NOMO-1 treated with dmso at 0.1 percent for 144 hours (cell line): ENCODE measurements at regions not wholly inside any gene's neighbourhood (a gene's known extent, or its start where the extent isn't known, plus 50 kb on each side); places are given as distances from the start of the nearest gene placed in this dataset.

Experiments used
- DNase-seq: peaks from one replicate; lab custom pipeline; 2025; ENCODE audit not compliant: unreplicated experiment; lab: John Stamatoyannopoulos, UW

DNA sequence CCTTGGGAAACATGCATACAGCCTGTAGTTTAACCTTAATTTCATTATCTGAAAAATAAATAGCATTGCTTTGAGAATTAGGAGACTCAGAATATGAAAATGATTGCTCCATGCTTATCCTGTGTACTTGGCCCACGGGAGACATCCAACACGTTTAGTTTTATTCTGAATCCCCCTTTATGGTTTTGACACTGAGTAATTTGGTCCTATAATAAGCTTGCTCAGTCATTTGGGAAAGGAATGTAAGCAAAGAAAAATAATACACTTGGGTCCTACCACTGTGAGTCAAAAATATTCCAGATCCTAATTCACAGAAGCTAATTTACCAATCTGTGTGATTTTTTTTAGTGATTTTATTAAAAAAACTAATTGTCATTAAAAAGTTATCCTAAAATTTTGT, 557.3 kb downstream of the USP25 start:
- DNase-seq: no peak

GRCh38 chr21:16291296-16291695, 561.5 kb downstream of the USP25 start:
- no peak for DNase-seq

DNA sequence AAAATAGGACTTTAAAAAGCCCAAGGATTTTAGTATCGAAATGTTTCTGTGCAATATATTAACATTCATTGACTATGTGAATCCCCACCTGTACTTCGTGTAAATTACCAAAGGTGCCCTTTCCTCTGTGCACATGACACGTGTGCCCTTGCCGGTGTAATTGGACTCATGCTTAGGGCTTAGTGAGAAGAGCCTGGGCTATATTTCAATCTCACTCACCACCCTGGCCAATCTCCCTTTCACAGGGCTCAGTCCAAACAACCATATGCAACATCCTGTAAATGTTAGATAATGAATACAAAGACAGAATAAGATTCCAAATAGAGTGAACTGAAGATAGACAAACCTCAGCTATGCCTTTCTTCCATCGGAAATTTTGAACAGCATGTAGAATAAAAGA, 564.3 kb downstream of the USP25 start:
- DNase-seq: no peak

DNA sequence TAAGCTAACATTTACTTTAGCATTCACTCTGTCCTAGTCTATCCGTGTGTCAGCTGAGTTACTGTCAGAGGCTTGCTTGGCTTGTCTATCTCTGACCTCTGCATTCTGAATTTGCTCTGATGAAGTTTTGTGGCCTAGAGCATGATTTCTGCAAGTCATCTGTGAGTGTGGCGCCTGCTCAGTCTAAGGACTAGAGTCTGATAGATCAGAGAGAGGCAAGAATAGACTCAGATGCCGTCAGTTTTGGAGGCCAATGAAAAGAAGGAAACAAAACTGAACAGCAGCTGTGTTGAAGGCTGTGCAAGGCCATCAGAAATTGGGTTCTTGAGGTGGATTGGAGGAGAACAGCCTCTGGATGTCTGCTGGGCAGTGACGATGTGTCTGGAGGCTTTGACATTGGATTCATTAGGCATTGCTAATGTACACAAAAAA, 573.1 kb downstream of the USP25 start:
- DNase-seq: no peak

GRCh38 chr21:16304174-16305095, 574.7 kb downstream of the USP25 start:
- DNase-seq: no peak

DNA sequence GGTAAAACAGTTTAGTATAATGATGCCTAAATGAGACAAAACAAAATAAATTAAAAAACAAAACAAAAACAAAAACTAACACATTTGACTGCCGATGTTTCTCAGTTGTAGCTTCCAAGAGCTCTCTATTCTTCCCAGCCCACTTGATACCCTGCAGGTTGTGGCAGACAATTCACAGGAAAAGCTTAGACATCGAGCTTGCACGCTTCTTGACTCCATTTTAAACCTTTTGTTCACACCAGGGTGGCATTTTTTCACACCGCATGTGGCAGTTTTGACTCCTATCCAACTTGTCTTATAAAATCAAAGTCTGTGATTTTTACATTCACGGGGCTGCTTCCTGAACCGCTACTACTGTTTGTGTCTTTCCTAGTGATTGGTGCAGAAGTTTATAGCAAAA, 575.9 kb downstream of the USP25 start:
- no peak for DNase-seq

DNA sequence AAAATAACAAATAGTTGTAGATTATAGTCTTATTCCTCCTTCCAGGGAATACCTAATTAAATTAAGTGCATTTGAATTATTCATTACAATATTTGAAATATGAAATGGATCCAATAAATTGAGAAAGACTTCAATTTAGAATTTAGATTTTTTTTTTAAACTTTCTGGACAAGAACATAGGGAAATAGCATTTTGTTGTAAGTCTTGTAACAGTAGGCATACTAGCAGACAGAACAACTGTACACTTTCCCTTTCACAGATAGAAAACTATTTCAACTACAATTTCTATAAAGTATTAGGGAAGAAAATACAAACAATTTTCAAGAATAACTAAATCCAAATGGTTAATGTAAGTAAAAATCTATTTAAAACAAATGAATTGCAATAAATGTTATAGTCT, 577.5 kb downstream of the USP25 start:
- DNase-seq: no peak

- DNase-seq: no peak
Measured at GRCh38 chr21:16308269-16308668, 578.5 kb downstream of the USP25 start.

DNA sequence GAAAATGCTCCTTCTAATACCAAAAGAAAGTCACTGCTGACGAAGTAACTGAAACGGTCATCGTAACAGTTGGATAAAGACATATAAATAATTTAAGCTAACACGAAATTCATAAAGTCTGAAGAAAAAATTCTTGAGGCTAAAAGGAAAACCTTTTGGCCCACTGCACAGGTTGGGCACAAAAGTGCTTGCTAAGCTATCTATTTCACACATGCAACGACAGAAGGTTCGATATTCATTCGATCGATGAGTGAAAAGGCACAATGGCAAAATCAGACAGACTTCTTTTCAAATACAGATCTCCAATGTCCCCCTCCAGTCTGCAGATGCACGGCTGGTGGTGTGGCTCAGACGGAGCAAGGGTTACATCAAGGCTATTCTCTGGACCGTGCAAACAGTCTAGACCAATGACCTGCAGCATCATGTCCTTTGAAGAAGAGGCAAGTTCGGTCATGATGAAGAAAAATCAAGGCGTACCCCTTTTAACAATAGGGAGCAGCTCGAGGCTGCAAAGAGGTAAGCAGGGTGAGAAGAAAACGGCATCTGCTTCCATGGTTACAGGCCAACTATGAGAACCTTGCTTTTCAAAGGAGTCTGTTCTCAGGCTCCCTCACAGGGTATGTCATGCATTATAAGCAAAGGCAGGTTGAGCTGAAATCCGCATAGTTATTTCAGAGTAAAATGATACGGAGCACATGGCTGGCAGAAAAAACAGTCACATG, 579.6 kb downstream of the USP25 start:
- no peak for DNase-seq

- DNase-seq: no peak
Measured at GRCh38 chr21:16310176-16310575, 580.4 kb downstream of the USP25 start.

DNA sequence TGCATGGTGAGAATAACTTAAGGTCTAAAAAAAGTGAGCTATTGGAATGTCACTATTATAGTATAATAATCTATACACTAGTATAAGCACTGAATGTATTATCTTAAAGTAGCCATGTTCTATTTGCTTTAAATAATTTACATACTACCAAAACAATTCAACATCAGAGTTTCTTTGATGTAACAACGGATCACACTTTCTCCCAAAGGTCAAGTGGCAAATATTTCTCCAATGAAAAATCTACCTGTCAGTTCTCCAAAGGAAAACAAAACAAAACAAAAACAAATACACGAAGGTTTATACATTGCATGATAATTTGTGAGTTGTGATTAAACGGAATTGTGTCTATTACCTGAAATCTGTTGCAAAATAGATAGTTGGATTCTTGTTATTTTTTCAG, 581.4 kb downstream of the USP25 start:
- no peak for DNase-seq

DNA sequence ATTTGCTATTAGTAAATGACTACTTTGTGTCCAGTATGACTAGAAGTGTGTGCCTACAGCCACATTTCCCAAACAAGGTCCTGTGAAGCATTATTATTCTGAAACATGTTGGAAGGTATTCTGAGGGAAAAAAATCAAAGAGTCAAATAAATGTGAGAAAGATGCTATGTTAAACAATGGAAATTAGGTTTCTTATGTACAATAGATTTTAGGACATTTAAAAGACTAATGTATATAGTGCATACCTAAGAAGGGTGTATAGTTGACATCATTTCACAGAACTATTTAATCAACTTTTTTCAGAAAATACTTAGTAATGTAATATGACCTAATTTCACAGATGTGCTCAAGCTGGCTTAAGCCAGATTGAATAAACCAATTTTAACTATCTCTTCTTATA, 582.5 kb downstream of the USP25 start:
- DNase-seq: no peak

- DNase-seq: no peak
Measured at GRCh38 chr21:16315223-16315622, 585.4 kb downstream of the USP25 start.

DNA sequence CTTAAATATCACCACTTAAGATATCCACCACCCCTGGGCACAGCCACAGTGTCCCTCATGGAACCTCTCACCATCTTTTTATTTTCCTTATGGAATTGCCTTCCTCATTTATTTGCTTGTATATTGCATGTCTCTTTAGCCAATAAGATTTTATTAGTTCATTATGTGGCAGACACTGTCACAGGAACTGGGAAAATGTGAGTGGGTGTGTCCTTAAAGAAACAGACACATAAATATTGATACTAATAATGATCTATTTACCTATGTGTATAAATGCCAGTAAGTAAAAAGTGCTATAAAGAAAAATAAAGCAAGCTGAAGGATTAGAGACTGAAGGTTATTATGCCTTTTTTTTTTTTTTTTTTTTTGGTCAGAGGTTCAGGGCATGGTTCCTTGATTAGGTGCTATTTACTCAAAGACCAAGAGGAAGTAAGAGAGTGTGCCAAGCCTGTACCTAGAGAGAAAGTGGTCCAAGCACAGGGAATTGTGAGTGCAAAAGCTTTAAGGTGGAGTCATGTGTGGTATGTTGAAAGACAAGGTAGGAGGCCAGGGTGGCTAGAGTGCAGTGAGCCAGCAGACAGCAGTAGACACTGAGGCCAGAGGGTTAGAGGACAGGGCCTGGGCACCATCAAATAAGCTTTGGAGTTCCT, 589.0 kb downstream of the USP25 start:
- no peak for DNase-seq

DNA sequence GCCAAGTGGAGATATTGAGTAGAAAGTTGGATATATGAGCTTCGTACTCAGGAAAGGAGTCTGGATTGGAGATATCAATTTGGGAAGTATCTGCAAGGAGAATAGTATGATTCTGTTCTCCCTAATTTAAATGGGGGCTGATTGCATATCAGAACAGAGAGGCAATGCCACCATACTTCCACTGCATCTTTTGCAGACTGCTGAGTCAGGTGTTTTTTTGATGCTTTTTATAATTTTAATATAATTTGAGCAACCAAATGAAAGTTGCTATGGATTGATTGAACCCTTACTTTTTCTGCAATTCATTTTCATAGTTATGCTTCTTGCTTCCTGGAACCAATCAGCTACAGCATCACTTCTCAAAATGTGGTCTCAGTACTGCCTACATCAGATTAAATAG, 590.3 kb downstream of the USP25 start:
- no peak for DNase-seq

GRCh38 chr21:16322454-16322853, 592.7 kb downstream of the USP25 start:
- DNase-seq: no peak

GRCh38 chr21:16323596-16323995, 593.8 kb downstream of the USP25 start:
- no peak for DNase-seq

GRCh38 chr21:16324630-16325029, 594.8 kb downstream of the USP25 start:
- DNase-seq: no peak

DNA sequence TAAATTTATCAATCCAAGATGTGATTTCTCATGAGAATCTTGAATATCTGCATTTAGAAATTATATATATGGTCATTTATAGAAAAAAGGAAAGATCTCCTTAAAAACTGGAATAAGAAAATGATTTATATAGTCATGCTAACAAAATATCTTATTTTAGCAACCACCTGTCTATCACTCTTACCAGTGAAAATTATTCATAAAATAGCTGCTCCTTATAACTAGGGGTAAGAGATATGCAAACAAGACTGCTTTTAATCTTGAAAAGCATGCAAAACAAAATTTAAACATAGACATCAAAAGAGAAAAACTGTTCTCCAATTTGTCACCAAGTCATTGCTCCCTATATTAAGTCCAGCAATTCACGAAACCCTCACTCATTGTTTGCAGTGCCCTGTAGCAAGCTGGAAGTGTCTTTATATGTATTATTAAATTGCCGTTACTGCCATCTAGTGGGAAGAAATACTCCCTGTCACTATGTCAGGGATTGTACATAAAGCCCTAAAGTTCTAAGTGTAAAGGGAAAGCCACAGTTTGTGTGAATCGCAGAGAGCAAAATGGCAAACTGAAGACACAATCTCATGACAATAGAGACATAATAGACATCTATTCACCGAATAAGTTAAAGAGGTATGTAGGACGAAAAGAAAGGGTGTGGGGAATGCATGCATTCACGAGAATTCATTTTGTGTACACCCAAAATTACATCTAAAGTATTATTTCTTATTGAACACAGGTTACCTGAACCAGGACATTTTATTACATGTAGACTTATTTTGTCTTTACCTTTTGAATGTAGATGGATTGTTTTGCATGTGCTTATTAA, 600.5 kb downstream of the USP25 start:
- no peak for DNase-seq

GRCh38 chr21:16330908-16331268, 601.1 kb downstream of the USP25 start:
- DNase-seq: no peak

DNA sequence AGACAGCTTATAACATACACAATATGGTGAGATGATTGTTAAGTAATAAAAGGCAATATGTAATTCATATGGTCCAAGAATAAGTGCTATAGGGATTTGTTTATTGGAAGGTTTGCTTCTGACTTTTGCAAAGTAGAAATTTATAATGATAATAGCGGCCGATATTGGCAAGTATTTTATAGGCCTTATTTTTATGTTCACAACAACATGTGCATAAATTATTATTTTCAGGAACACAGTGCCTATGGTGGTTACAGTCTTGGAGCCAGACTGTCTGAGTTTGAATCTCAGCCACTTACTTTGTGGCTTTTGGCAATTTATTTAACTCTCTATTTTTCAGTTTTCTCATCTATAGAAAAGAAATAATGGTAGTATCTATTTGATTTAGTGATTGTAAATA, 607.5 kb downstream of the USP25 start:
- no peak for DNase-seq
